ENCODE measurements at regions not wholly inside any gene's neighbourhood (a gene's known extent, or its start where the extent isn't known, plus 50 kb on each side); places are given as distances from the start of the nearest gene placed in this dataset.

DNA sequence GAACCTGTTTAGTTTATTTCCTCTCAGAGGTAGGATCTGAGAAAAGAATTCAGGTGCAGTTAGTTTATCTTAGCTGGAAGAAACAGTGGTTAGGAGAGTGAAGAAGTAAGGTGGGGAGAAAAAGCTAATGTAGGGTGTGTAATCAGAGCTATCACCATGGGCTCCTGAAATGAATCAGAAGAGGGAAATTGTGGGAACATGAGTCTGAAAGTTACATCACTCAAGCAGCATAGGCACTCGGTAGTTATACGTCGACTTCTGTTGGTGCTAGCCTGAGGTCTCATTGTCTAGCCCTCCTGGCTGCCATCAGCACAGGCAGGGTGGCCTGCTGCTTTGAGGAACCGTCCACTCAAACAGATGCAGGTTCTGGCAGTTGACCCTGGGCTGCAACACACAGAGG lies 56.7 kb upstream of the NPR3 start:
- H3K36me3 Mint-ChIP-seq, result peaks cover 45% of the 10 kb centered on the region
- H3K27ac Mint-ChIP-seq, result no peak overlapping the region
- DNase-seq (ENCODE audit: low spot score), result no peak
- peaks cover 54% of the 10 kb centered on the region for H3K9me3 Mint-ChIP-seq
- H3K4me3 Mint-ChIP-seq, result no peak overlapping the region
- no peaks in the 10 kb centered on the region for H3K4me1 Mint-ChIP-seq
- ATAC-seq, result no peak
- peaks cover 7% of the 10 kb centered on the region for H3K27me3 Mint-ChIP-seq (ENCODE audit: low read depth)
- ChIA-PET CTCF (no interaction called here), POLR2A (no interaction called here)
- TF ChIP-seq, protein P1, sequence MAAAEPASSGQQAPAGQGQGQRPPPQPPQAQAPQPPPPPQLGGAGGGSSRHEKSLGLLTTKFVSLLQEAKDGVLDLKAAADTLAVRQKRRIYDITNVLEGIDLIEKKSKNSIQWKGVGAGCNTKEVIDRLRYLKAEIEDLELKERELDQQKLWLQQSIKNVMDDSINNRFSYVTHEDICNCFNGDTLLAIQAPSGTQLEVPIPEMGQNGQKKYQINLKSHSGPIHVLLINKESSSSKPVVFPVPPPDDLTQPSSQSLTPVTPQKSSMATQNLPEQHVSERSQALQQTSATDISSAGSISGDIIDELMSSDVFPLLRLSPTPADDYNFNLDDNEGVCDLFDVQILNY (CRISPR knock-in tag; IDR thresholded peaks at IDR 0.05), result no peak
- no peak for TF ChIP-seq ZNF281 (CRISPR knock-in tag; IDR thresholded peaks at IDR 0.05)
- TF ChIP-seq FOXJ3 (CRISPR knock-in tag; IDR thresholded peaks at IDR 0.05; ENCODE audit: borderline replicate concordance), result no peak
- no peak for TF ChIP-seq GTF2I (CRISPR knock-in tag; conservative IDR thresholded peaks at IDR 0.05)
